Choroid plexus epithelial cell (primary cell): ENCODE measurements at regions not wholly inside any gene's neighbourhood (a gene's known extent, or its start where the extent isn't known, plus 50 kb on each side); places are given as distances from the start of the nearest gene placed in this dataset.

Experiments used
- DNase-seq: peaks from one replicate; pipeline ENCODE4 v3.0.0-alpha.2; 2010; ENCODE audit warnings: low read depth
- H3K4me3 ChIP-seq: 2 replicates; pipeline ENCODE4 v1.5.1; 2011; ENCODE audit warnings: low read depth, mild to moderate bottlenecking, control low read depth, low read length, moderate library complexity
- TF ChIP-seq, protein P1 (sequence below): conservative IDR thresholded peaks from 2 replicates; pipeline ENCODE4 v1.5.1; 2011; ENCODE audit warnings: low read depth, mild to moderate bottlenecking, control low read depth, inconsistent platforms, low read length, moderate library complexity

DNA sequence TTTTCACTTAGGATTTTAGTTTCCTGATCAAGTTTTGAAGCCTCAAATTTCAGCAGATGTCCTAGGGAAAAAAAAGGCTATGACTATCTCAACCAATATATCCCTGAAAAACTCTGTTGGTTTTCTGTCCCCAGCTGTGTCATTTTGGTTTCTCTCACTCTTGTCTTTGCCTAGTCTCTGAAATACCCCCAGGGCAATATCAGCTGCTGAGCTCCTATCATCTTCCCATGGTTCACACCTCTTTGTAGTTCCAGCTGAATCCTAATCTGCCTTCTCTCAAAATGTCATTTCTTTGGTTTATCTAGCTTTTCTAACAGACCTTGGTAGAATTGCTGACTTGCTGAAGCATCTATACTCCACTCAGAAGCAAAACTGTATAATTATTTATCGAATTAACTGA, 2370.5 kb downstream of the ARAP2 start:
- no peak overlapping the region for H3K4me3 ChIP-seq
- DNase-seq, result no peak
- TF ChIP-seq, protein P1, sequence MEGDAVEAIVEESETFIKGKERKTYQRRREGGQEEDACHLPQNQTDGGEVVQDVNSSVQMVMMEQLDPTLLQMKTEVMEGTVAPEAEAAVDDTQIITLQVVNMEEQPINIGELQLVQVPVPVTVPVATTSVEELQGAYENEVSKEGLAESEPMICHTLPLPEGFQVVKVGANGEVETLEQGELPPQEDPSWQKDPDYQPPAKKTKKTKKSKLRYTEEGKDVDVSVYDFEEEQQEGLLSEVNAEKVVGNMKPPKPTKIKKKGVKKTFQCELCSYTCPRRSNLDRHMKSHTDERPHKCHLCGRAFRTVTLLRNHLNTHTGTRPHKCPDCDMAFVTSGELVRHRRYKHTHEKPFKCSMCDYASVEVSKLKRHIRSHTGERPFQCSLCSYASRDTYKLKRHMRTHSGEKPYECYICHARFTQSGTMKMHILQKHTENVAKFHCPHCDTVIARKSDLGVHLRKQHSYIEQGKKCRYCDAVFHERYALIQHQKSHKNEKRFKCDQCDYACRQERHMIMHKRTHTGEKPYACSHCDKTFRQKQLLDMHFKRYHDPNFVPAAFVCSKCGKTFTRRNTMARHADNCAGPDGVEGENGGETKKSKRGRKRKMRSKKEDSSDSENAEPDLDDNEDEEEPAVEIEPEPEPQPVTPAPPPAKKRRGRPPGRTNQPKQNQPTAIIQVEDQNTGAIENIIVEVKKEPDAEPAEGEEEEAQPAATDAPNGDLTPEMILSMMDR, result no peak

DNA sequence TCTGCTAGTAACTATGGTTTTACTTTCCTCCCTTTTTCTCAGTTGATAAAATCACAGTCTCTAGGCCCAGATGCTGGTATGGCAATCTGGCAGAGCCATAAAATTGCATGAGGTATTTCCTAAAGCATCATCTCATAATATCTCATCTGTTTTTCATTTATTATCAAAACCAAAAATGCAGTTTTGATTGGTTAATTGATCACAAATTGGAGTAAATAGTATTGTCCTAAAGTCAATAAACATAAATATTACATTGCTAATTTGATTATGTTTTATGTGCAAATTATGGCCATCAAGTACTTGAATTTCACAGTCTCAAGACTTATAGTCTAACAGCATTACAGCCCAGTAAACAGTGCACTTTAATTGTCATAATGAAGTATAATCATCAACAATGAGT, 2365.6 kb downstream of the ARAP2 start:
- TF ChIP-seq, protein P1, result no peak
- no peak overlapping the region for H3K4me3 ChIP-seq
- DNase-seq, result no peak

DNA sequence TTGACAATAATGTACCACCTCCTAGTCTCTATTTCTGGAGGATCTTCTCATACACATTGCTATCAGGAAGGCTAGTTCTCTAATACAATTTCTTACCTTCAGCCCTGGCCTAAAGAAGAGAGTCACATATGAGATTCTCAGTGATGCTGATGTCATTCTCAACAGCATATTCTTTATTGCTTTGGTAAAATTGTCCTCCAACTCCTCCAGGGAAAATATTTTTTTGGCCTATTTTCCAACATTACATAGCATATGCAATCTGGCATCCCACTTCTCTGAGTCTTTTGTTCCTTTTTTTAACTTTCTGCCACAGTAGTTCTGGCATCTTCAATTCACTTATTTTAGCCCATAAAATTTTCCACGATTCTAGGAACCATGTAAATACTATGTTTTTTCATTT, 2363.1 kb downstream of the ARAP2 start:
- TF ChIP-seq, protein P1, result no peak

DNA sequence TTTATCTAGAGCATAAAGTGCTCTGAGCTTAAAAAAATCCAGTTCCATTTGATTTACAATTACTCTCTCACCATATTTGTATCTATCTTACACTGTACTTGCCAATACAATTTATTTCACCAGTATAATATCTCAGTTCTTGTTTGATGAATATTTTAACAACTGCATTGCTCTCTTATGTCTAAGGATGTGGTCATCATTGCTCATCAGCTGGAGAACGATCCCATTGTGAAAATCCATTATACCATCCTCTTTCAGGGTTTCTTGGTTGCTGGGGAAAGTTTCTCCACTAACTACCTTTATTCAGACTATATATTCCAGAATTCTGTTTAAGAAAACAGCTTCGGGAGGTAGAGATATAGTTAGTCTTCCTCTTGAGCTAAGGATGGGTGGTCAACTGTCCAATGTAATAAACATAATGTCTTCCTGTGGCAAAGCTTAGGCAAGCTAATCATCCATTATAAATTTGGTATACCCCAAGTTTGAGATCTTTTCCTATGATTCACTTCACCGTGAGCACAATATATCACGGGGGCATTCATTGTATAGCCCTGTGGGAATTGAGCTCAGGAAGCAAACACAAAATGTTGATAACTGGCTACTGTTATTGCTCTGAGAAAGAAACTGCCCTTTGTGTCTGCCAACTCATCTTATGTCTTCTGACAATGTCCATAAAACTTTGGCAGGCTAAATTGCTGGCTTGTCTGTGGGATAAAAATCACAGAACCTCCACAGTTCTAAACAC, 2361.9 kb downstream of the ARAP2 start:
- TF ChIP-seq, protein P1, result no peak
- no peak overlapping the region for H3K4me3 ChIP-seq
- no peak for DNase-seq

More for the DNA sequence above, 2363.1 kb downstream of the ARAP2 start:
- no peak for DNase-seq
- H3K4me3 ChIP-seq, result no peak overlapping the region

DNA sequence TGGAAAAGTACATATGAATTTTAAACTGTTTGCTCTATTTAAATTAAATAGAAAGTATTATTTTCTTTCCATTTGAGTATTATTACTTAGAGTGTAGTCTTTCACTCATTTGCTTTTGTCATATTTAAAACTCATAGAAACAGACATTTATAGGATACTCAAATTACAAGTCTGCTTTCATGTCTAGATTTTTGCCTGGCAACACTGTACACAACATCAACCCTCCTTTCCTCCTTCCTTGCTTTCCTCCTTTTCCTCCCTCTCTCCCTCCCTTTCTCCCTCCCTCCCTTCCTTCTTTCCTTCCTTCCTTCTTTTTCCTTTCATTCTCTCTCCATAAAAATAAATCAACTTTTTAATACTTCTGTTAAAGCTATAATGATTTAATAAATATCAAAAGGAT, 2361.2 kb downstream of the ARAP2 start:
- TF ChIP-seq, protein P1, result no peak
- DNase-seq, result no peak
- no peak overlapping the region for H3K4me3 ChIP-seq

DNA sequence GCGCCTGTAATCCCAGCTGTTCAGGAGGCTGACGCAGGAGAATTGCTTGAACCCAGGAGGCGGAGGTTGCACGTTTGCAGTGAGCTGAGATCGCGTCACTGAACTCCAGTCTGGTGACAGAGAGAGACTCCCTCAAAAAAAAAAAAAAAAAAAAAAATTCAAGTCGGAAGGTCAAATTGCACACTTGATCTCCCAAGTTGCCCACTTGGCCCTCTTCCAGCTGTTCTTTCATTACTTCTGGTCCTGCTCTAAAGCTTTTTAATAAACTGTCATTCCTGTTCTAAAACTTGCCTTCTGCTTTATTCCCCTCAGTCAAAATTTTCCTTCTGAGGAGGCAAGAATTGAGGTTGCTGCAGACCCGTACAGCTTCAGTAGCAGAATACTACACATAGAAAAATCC, 2358.0 kb downstream of the ARAP2 start:
- H3K4me3 ChIP-seq, result no peak overlapping the region
- TF ChIP-seq, protein P1, result no peak
- no peak for DNase-seq

DNA sequence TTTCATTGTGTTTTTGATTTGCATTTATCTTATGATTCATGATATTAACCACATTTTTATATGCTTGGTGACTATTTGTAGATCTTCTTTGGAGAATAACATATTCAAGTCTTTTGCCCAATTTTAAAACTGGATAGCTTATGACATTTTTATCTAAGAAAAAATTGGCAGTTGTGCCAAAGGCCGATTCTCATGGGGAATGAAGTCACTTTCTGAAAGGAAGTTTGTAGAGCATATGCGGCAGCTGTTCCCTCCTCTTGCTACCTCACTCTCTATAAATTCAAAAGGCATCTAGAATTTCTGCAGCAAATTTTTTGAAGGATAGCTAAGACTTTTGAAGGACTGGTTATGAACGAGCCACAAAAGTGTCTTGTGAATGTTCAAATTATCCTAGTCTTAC, 2353.5 kb downstream of the ARAP2 start:
- TF ChIP-seq, protein P1, result no peak
- DNase-seq, result no peak
- no peak overlapping the region for H3K4me3 ChIP-seq
